Liver (tissue), 3 donors: ENCODE measurements at regions not wholly inside any gene's neighbourhood (a gene's known extent, or its start where the extent isn't known, plus 50 kb on each side); places are given as distances from the start of the nearest gene placed in this dataset.
"Not testable (repeated sequence)": the region's sequence is repeated elsewhere in the genome, so short reads cannot be mapped to it uniquely, and the experiment has no call there.

ENCODE experiments used
- EGR1 ChIP-seq, 2 donors: IDR thresholded peaks; 2 replicates each; pipeline ENCODE4 v1.6.1; 2016 to 2018; ENCODE audit warnings: antibody characterized with exemption in 2 of 2, low read depth in 2 of 2
- GABPA ChIP-seq, 2 donors: IDR thresholded peaks in 1 of 2; conservative IDR thresholded peaks in 1 of 2; 2 replicates each; pipeline ENCODE4 v1.6.1; 2016; ENCODE audit warnings: antibody characterized with exemption in 2 of 2, mild to moderate bottlenecking in 1 of 2, moderate library complexity in 1 of 2
- HNF4A ChIP-seq, 2 donors: conservative IDR thresholded peaks; 2 replicates each; pipeline ENCODE4 v1.6.1; 2016; ENCODE audit warnings: antibody characterized with exemption in 2 of 2, mild to moderate bottlenecking in 2 of 2
- JUND ChIP-seq, 2 donors: IDR thresholded peaks; 2 replicates each; pipeline ENCODE4 v1.6.1; 2016; ENCODE audit warnings: antibody characterized with exemption in 2 of 2
- RAD21 ChIP-seq, 2 donors: IDR thresholded peaks; 2 replicates each; pipeline ENCODE4 v1.6.1; 2016; ENCODE audit warnings: antibody characterized with exemption in 2 of 2, mild to moderate bottlenecking in 2 of 2
- REST ChIP-seq: IDR thresholded peaks from 2 replicates; pipeline ENCODE4 v1.6.1; 2016; ENCODE audit warnings: antibody characterized with exemption, mild to moderate bottlenecking
- RXRA ChIP-seq, 2 donors: IDR thresholded peaks; 2 replicates each; pipeline ENCODE4 v1.6.1; 2017 to 2018; ENCODE audit warnings: antibody characterized with exemption in 2 of 2, mild to moderate bottlenecking in 1 of 2
- SP1 ChIP-seq: IDR thresholded peaks from 2 replicates; pipeline ENCODE4 v1.6.1; 2018; ENCODE audit warnings: antibody characterized with exemption, mild to moderate bottlenecking
- TAF1 ChIP-seq: conservative IDR thresholded peaks from 2 replicates; pipeline ENCODE4 v1.6.1; 2016; ENCODE audit warnings: antibody characterized with exemption, mild to moderate bottlenecking
- YY1 ChIP-seq: IDR thresholded peaks from 2 replicates; pipeline ENCODE4 v1.6.1; 2016; ENCODE audit warnings: antibody characterized with exemption, mild to moderate bottlenecking
- TF ChIP-seq, protein P1 (sequence below): IDR thresholded peaks from 2 replicates; pipeline ENCODE4 v1.6.1; 2016; ENCODE audit warnings: antibody characterized with exemption
- TF ChIP-seq, protein P2 (sequence below): fragments of 150-350 bp; IDR thresholded peaks from 2 replicates; pipeline ENCODE4 v1.5.1; 2017; ENCODE audit warnings: improper control_type of control experiment, low read depth, low read length; ENCODE audit not compliant: missing input control
- donor health status: healthy.
- donor health status: healthy.

GRCh38 chr17:20781869-20782268 is 202.3 kb downstream of the CDRT15L2 start:
- TF ChIP-seq JUND (IDR thresholded peaks at IDR 0.05); YY1; GABPA (IDR thresholded peaks at IDR 0.05 in 1 of 2, conservative IDR thresholded peaks at IDR 0.05 in 1 of 2); TAF1; SP1; RAD21 (IDR thresholded peaks at IDR 0.05); HNF4A (conservative IDR thresholded peaks at IDR 0.05); RXRA (IDR thresholded peaks at IDR 0.05); REST; EGR1 (IDR thresholded peaks at IDR 0.05; ENCODE audit: low read depth in 2 of 2): not testable (repeated sequence)
- TF ChIP-seq, protein P1, sequence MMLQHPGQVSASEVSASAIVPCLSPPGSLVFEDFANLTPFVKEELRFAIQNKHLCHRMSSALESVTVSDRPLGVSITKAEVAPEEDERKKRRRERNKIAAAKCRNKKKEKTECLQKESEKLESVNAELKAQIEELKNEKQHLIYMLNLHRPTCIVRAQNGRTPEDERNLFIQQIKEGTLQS: not testable (repeated sequence)
- TF ChIP-seq, protein P2, sequence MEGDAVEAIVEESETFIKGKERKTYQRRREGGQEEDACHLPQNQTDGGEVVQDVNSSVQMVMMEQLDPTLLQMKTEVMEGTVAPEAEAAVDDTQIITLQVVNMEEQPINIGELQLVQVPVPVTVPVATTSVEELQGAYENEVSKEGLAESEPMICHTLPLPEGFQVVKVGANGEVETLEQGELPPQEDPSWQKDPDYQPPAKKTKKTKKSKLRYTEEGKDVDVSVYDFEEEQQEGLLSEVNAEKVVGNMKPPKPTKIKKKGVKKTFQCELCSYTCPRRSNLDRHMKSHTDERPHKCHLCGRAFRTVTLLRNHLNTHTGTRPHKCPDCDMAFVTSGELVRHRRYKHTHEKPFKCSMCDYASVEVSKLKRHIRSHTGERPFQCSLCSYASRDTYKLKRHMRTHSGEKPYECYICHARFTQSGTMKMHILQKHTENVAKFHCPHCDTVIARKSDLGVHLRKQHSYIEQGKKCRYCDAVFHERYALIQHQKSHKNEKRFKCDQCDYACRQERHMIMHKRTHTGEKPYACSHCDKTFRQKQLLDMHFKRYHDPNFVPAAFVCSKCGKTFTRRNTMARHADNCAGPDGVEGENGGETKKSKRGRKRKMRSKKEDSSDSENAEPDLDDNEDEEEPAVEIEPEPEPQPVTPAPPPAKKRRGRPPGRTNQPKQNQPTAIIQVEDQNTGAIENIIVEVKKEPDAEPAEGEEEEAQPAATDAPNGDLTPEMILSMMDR: not testable (repeated sequence)
